ENCODE measurements at regions not wholly inside any gene's neighbourhood (a gene's known extent, or its start where the extent isn't known, plus 50 kb on each side); places are given as distances from the start of the nearest gene placed in this dataset.
"Not testable (repeated sequence)": the region's sequence is repeated elsewhere in the genome, so short reads cannot be mapped to it uniquely, and the experiment has no call there.

GRCh38 chr13:67392014-67392413 lies 161.9 kb upstream of the PCDH9 start:
- DNase-seq = no peak

GRCh38 chr13:67390462-67391086 lies 160.4 kb upstream of the PCDH9 start:
- no peak for DNase-seq

GRCh38 chr13:67389171-67389570 lies 159.0 kb upstream of the PCDH9 start:
- no peak for DNase-seq

GRCh38 chr13:67383109-67383757 lies 153.1 kb upstream of the PCDH9 start:
- not testable (repeated sequence) for DNase-seq

DNA sequence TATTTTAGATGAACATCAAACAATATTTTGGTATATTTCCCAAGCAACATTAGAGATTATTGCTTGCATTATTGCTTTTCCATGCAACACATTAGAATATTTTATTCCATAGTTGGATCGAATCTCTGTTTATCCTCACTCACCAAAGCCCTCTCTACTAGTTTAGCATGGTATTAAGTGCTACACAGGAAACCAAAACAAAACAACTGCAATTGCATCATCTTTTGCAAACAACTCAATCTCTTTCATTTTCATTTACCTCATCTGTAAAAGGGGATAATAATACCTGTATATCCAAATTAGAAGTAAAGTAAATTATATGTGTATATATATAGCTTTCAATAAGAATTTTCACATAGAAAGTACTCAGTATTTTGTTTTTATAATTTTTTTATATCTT lies 147.8 kb upstream of the PCDH9 start:
- no peak for DNase-seq

DNA sequence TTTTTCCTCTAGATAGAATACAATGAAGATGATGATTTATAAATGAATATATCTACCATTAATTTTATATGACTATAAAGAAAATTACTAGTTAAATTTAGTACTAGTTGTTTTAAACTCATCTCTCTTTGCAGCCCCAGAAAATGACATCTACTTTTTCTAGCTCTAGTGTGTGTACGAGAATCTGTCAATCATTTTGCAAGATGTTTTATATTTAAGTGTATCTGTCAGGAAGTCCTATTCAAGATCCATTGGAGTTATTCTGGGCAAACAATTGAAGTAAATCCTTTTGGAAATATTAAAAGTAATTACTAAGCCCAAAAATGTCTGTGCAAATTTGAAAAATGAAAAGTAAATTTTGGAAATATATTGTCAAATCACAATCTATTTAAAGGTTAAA lies 144.3 kb upstream of the PCDH9 start:
- no peak for DNase-seq

- no peak for DNase-seq
Measured at GRCh38 chr13:67372868-67373464, 142.8 kb upstream of the PCDH9 start.

GRCh38 chr13:67369895-67370660 lies 139.9 kb upstream of the PCDH9 start:
- no peak for DNase-seq

- no peak for DNase-seq
Measured at GRCh38 chr13:67367399-67367798, 137.3 kb upstream of the PCDH9 start.

DNA sequence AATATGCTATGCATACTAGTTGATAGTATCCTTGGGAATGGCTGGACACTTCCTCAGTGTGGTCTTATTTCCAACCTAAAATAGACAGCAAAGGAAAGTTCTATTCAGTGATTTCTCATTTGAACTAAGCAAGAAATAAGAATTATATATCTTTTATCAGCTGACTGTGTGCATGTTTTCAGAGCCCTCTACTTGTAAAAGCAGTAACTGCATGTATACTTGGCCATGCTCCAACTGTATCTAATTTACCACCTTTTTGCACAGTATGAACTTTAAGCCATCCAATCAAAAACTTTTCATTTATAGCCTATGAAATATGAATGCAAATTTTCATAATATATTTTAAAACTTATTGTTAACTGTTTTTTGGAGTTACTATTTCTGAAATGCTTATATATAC lies 136.4 kb upstream of the PCDH9 start:
- DNase-seq = no peak

GRCh38 chr13:67355812-67356476 lies 125.8 kb upstream of the PCDH9 start:
- no peak for DNase-seq

GRCh38 chr13:67353941-67354340 lies 123.8 kb upstream of the PCDH9 start:
- DNase-seq = no peak

DNA sequence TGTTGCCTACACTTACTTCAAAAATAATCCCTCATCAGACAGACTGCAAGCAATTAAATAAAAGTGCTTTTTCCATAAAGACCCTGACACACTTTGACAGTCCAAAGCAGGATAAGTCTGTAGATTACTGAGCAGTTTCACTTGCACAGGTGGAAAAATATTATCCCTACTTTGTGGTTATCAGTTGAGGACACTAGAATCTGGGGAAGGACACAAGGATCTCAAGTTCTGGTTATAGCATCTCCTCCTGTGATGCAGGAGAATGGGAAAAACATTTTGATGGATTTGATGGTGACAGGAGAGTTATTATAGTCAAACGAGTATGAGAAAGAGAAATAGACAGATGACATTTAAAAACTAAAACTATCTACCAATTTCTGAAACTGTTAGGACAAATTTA lies 122.9 kb upstream of the PCDH9 start:
- DNase-seq = no peak

DNA sequence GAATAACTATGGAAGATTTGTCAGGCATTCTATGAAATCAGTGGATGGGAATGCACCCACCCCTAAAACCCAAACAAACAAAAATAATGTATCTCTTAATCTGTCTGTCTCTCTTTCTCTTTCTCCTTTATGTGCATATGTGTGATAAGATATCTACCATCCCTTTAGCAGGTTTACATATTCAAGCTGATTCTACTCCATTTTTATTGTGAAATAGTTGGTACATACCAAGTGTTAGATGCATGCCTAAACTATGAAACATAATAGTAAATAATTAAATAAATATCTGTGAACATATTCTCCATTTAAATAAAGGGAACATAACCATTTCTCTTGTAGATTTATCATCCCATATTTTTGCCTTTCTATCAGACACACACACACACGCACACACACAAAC lies 121.8 kb upstream of the PCDH9 start:
- no peak for DNase-seq

DNA sequence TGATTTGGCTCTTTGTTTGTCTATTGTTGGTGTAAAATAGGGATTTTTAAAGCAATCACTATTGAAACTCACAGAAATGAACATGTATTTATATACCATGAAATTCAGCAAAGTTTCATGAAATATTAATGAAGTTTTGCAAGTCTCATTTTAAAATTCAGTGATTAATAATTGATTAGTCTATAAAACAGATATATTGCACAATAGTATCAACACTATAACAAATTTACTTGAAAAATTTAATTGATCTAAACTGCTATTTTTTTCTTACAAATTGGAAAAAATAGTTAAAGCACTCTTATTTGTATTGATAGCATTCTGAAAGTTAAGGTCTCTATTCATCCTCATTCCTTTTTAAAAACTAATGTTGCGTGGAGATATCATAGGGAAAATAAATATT lies 121.0 kb upstream of the PCDH9 start:
- DNase-seq = no peak

DNA sequence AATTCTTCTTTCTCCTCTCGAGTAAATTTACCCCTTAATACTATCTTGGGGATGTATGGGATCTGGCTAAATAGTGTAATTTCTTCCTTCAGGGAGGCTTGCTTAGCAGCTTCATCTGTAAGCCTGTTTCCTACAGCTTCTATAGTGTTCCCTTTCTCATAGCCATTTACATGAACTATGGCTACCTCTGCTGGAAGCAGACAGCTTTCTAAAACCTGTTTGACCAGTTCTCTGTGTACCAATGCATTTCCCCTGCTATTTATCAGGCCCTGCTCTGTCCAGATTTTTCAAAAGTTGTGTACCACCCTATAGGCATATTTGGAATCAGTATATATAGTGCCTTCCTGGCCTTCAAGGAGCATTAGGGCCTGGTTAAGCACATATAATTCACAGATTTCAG lies 113.6 kb upstream of the PCDH9 start:
- no peak for DNase-seq

GRCh38 chr13:67341406-67341805 lies 111.3 kb upstream of the PCDH9 start:
- no peak for DNase-seq

GRCh38 chr13:67330149-67330548 lies 100.0 kb upstream of the PCDH9 start:
- no peak for DNase-seq

DNA sequence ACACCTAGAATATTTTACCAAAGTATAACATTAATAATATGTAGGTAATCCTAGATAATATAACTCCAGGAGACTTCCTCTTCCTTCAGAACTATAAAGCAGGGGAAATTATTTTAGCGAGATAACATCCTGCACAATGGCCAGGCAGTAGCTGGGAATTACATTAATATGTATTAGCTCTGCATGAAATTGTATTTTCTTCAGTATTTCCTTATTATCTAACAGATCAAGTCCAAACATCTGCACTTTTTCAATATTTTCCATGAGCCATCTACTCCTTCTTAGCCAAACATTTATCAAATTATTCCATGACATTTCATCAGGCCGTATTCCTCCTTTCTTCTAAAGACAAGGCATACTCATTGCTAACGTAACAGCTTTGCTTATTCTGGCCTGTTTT lies 98.8 kb upstream of the PCDH9 start:
- no peak for DNase-seq

DNA sequence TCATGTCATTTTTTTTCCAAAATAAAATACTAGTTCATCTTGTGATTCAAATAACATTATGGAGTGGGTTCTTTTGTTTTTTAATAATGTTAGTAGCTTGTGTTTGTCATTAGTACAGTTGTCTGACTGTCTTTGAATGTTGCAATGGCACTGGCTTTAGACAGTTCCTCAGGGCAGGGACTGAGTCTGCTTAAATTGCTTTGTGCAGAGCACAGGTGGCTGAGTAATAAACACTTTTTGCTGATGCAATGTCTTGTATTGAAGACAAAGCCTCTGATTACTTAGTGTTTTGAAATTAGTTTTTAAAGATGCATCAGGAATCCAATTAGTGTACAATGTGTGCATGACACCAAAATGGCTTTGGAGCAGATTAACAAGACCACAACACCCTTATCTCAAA lies 88.7 kb upstream of the PCDH9 start:
- DNase-seq = no peak

GRCh38 chr13:67318398-67318797 lies 88.3 kb upstream of the PCDH9 start:
- DNase-seq = no peak

DNA sequence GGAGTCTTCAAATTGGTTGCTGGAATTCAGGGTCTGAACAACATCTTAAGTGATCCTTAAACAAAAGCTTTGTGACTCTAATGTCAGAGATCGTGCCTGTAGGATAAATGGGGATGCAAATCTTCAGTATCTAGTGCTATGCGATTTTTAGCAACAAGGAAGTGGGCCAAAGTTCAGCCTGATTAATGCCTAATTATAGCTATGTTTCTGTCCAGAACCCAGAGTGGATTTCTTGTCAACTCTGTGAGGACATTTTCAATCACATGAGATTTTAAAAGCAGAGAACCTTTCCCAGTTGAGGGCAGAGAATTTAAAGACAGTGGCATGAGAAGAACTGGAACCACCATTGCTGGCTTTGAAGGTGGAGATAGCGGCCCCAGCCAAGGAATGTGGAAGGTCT lies 84.3 kb upstream of the PCDH9 start:
- DNase-seq = no peak

GRCh38 chr13:67308004-67308772 lies 78.1 kb upstream of the PCDH9 start:
- DNase-seq = no peak
